K562 (cell line): ENCODE measurements at regions not wholly inside any gene's neighbourhood (a gene's known extent, or its start where the extent isn't known, plus 50 kb on each side); places are given as distances from the start of the nearest gene placed in this dataset.

Experiments used
- ATF6 ChIP-seq: sonication (generic); formaldehyde crosslinking; IDR thresholded peaks from 2 replicates; pipeline ENCODE4 v1.4.0; 2020; ENCODE audit warnings: mild to moderate bottlenecking, missing genetic modification reagents
- BCOR ChIP-seq: fragments of 450-650 bp; IDR thresholded peaks from 2 replicates; pipeline ENCODE4 v1.6.1; 2016
- KAT7 ChIP-seq: sonication (generic); formaldehyde crosslinking; IDR thresholded peaks from 2 replicates; pipeline ENCODE4 v1.8.0; 2022; ENCODE audit warnings: missing genetic modification reagents, mild to moderate bottlenecking, borderline replicate concordance
- KLF1 ChIP-seq: fragments of 450-650 bp; IDR thresholded peaks from 2 replicates; pipeline ENCODE4 v1.6.1; 2016; ENCODE audit warnings: missing genetic modification characterization, missing compliant biosample characterization
- L3MBTL2 ChIP-seq: fragments of 450-650 bp; IDR thresholded peaks from 2 replicates; pipeline ENCODE4 v1.6.1; 2016; ENCODE audit warnings: mild to moderate bottlenecking, moderate library complexity
- SMARCE1 ChIP-seq: fragments of 450-650 bp; IDR thresholded peaks from 2 replicates; pipeline ENCODE4 v1.7.1; 2016; ENCODE audit warnings: mild to moderate bottlenecking
- SOX6 ChIP-seq: fragments of 450-650 bp; IDR thresholded peaks from 2 replicates; pipeline ENCODE4 v1.6.1; 2014; ENCODE audit warnings: mild to moderate bottlenecking
- TAF9B ChIP-seq: fragments of 450-650 bp; IDR thresholded peaks from 2 replicates; pipeline ENCODE4 v1.6.1; 2018; ENCODE audit warnings: mild to moderate bottlenecking; ENCODE audit not compliant: partially characterized antibody
- TOE1 ChIP-seq, 2 experiments: fragments of 450-650 bp in 1 of 2; sonication (generic) in 1 of 2; formaldehyde crosslinking in 1 of 2; IDR thresholded peaks; 2 replicates each; pipeline versions ENCODE4 v1.7.1 to v1.8.0; 2016 to 2022; ENCODE audit warnings: borderline replicate concordance in 2 of 2, mild to moderate bottlenecking in 2 of 2, antibody characterized with exemption in 1 of 2, inconsistent platforms in 1 of 2, low read depth in 1 of 2, missing genetic modification reagents in 1 of 2, moderate library complexity in 1 of 2
- ZBED1 ChIP-seq: IDR thresholded peaks from 2 replicates; pipeline ENCODE4 v1.6.1; 2014
- ZBTB33 ChIP-seq: sonication (generic); formaldehyde crosslinking; IDR thresholded peaks from 2 replicates; pipeline ENCODE4 v1.8.1; 2023; ENCODE audit warnings: mild to moderate bottlenecking, missing genetic modification reagents

- TF ChIP-seq ATF6 (CRISPR knock-in tag) (no peak), SOX6 (peak; percentile 87), ZBTB33 (CRISPR knock-in tag) (no peak), BCOR (no peak), KLF1 (tag) (no peak), SMARCE1 (peak; percentile 53; the same call in 1 of the 2 replicates), KAT7 (CRISPR knock-in tag) (no peak), TOE1 (IDR thresholded peaks at IDR 0.05; ENCODE audit: borderline replicate concordance) (0 out of 2 replicates have a peak, but pooled peaks have one; percentile 39), TOE1 (CRISPR knock-in tag; IDR thresholded peaks at IDR 0.05; ENCODE audit: borderline replicate concordance, low read depth) (no peak), L3MBTL2 (no peak), ZBED1 (no peak), TAF9B (no peak)
- TF ChIP-seq, all 486 proteins: peak for 22
These were observed 173.3 kb upstream of the ZNF804B start (continued) for GRCh38 chr7:88586219-88586618.
